Calu3 (cell line): ENCODE measurements at regions not wholly inside any gene's neighbourhood (a gene's known extent, or its start where the extent isn't known, plus 50 kb on each side); places are given as distances from the start of the nearest gene placed in this dataset.
"Not testable (repeated sequence)": the region's sequence is repeated elsewhere in the genome, so short reads cannot be mapped to it uniquely, and the experiment has no call there.

Experiments used
- BruUV-seq: library from RNA; stranded (reverse); fragments of 400-500 nt; replicated peaks from 2 replicates; lab custom pipeline; 2021; lab: Mats Ljungman, UMichigan
- CTCF ChIA-PET: fragments of 300-600 bp; sonication (Branson Sonifier 250); formaldehyde crosslinking; loops from one replicate; lab custom pipeline; 2022; ENCODE audit warnings: antibody characterized with exemption; lab: Charles Lee
- DNase-seq: peaks from one replicate; pipeline ENCODE4 v3.0.0; 2022
- H3K27ac Mint-ChIP-seq: one replicate; pipeline ENCODE4 v1.8.0; 2022; ENCODE audit warnings: mixed read lengths; ENCODE audit not compliant: unreplicated experiment
- H3K27me3 Mint-ChIP-seq: one replicate; pipeline ENCODE4 v1.8.0; 2022; ENCODE audit warnings: mixed read lengths; ENCODE audit not compliant: unreplicated experiment
- H3K36me3 Mint-ChIP-seq: one replicate; pipeline ENCODE4 v1.8.0; 2022; ENCODE audit warnings: mild to moderate bottlenecking, moderate library complexity, mixed read lengths; ENCODE audit not compliant: insufficient read depth, unreplicated experiment
- H3K4me1 Mint-ChIP-seq: one replicate; pipeline ENCODE4 v1.8.0; 2022; ENCODE audit warnings: mild to moderate bottlenecking, low read depth, mixed read lengths; ENCODE audit not compliant: unreplicated experiment
- H3K4me3 Mint-ChIP-seq: one replicate; pipeline ENCODE4 v1.8.0; 2022; ENCODE audit warnings: mild to moderate bottlenecking, low read depth, moderate library complexity, mixed read lengths; ENCODE audit not compliant: unreplicated experiment
- H3K9me3 Mint-ChIP-seq: one replicate; pipeline ENCODE4 v1.8.0; 2022; ENCODE audit warnings: low read depth, mixed read lengths; ENCODE audit not compliant: unreplicated experiment
- intact Hi-C: fragments of 100-400 bp; cut with micrococcal nuclease; formaldehyde crosslinking; loops from one replicate; pipeline ENCODE4 v1.10.0; 2022; ENCODE audit not compliant: unreplicated experiment
- TF ChIP-seq, protein P1 (sequence below): fragments of 200-600 bp; IDR thresholded peaks from one replicate; pipeline ENCODE4 v1.8.0; 2022; ENCODE audit warnings: antibody characterized with exemption; ENCODE audit not compliant: unreplicated experiment

DNA sequence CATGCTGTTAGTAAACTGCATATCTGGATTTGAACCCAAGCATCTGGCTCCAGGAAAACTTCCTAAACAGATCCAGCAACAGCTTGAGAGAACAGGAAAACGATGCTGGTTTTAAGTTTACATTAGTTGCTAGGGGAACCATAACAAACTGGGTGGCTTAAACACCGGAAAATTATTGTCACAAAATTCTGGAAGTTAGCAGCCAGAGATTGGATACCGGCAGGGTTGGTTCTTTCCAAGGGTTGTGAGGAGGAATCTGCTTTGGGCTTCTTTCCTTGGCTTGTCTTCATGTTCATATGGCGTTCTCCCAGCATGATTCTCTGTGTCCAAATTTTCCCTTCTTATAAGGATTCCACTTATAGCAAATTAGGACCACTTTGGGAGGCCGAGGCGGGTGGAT lies 276.9 kb upstream of the TOM1L1 start:
- Mint-ChIP-seq H3K27me3 (no peaks in the 10 kb centered on the region), H3K4me1 (no peaks in the 10 kb centered on the region), H3K36me3 (no peaks in the 10 kb centered on the region), H3K4me3 (no peak overlapping the region), H3K9me3 (peaks cover 2% of the 10 kb centered on the region), H3K27ac (no peak overlapping the region)
- no peak for DNase-seq
- TF ChIP-seq, protein P1, sequence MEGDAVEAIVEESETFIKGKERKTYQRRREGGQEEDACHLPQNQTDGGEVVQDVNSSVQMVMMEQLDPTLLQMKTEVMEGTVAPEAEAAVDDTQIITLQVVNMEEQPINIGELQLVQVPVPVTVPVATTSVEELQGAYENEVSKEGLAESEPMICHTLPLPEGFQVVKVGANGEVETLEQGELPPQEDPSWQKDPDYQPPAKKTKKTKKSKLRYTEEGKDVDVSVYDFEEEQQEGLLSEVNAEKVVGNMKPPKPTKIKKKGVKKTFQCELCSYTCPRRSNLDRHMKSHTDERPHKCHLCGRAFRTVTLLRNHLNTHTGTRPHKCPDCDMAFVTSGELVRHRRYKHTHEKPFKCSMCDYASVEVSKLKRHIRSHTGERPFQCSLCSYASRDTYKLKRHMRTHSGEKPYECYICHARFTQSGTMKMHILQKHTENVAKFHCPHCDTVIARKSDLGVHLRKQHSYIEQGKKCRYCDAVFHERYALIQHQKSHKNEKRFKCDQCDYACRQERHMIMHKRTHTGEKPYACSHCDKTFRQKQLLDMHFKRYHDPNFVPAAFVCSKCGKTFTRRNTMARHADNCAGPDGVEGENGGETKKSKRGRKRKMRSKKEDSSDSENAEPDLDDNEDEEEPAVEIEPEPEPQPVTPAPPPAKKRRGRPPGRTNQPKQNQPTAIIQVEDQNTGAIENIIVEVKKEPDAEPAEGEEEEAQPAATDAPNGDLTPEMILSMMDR, result no peak
- intact Hi-C loops, result no loop called here
- CTCF ChIA-PET, result no interaction called here
- no TSS peak for BruUV-seq

DNA sequence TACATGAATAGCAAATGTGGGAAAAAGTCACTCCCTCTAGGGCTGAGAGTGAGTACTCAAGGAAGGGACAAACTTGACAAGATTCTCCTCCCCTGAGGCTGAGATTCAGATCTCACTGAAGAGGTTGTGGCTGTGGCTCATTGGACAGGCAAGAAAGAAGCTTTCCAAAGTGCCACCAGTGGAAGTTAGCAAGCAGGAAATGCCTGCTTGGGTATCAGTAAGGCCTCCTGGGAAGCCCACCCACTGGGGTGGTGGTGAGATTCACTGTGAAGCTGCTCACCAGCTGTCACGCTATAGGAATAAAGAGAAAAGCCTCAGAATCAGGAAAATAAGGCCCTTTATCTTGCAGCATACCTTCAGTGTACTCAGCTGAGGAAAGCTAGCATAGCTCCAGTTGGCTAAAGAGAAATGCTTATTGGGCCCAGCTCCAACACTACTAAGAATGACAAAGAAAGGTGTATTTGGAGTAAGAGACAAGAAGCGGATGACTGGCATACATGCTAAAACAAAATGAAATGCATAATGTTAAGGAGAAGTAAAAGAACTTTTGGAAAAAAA lies 274.4 kb upstream of the TOM1L1 start:
- H3K9me3 Mint-ChIP-seq, result peaks cover 8% of the 10 kb centered on the region
- TF ChIP-seq, protein P1, result no peak
- H3K27me3 Mint-ChIP-seq, result no peaks in the 10 kb centered on the region
- BruUV-seq, result no TSS peak
- no peaks in the 10 kb centered on the region for H3K4me1 Mint-ChIP-seq
- intact Hi-C loops, result no loop called here
- CTCF ChIA-PET, result no interaction called here
- H3K36me3 Mint-ChIP-seq, result no peaks in the 10 kb centered on the region
- no peak overlapping the region for H3K27ac Mint-ChIP-seq
- DNase-seq, result no peak
- H3K4me3 Mint-ChIP-seq, result no peak overlapping the region

DNA sequence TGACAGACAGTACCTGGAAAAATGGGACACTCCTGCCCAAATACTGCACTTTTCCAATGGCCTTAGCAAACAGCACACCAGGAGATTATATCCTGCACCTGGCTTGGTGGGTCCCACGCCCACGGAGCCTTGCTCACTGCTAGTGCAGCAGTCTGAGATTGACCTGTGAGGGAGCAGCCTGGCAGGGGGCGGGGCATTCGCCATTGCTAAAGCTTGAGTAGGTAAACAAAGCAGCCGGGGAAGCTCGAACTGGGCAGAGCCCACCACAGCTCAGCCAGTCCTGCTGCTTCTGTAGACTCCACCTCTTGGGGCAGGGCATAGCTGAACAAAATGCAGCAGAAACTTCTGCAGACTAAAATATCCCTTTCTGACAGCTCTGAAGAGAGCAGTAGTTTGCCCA lies 261.2 kb upstream of the TOM1L1 start:
- H3K36me3 Mint-ChIP-seq, intact Hi-C loops, H3K4me1 Mint-ChIP-seq, DNase-seq, H3K4me3 Mint-ChIP-seq, H3K27me3 Mint-ChIP-seq, BruUV-seq, H3K27ac Mint-ChIP-seq, CTCF ChIA-PET: not testable (repeated sequence)
- H3K9me3 Mint-ChIP-seq, result peaks cover 19% of the 10 kb centered on the region

DNA sequence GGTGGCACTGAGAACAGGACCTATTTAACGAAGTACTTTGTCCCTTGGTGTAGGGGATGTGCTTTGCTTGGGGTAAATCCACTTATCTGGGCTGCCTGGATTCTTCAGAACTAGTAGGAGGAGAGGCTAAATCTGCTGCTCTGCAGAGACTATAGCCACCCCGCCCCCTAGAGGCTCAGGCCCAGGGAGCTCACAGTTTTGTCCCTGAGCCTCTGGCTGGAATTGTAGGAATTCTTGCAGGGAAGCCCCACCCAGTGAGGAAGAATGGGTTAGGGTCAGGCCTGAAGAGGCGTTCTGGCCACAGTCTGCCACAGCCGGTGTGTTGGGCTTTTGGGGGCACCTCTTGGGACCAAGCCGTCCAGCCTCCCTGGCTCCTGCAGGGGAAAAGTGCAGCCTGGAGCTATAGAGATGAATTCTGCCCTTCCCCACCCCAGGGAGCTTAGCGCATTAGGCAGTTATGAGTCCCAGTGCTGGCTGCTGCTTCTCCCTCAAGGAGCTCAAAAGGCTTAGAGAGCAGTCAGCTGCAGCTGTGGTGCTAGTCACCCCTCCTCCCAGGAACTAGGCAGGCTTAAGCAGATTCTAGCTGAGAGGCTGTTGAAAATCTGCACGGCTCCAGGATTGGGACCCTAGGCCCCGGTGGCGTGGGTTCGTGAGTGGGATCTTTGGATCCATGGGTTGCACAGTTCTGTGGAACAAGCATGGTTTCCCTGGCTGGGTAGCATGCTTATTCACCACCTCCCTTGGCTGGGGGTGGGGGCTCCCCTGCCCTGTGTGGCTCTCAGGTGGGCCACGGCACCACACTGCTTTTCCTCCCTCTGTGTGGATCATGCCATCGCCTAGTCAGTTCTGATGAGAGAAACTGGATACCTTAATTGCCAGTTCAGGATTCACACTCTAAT lies 237.4 kb upstream of the TOM1L1 start:
- no peak for DNase-seq
- CTCF ChIA-PET, result no interaction called here
- Mint-ChIP-seq H3K27ac (no peak overlapping the region), H3K27me3 (no peaks in the 10 kb centered on the region), H3K36me3 (no peaks in the 10 kb centered on the region), H3K4me3 (no peak overlapping the region), H3K4me1 (no peaks in the 10 kb centered on the region), H3K9me3 (peaks cover 15% of the 10 kb centered on the region)
- no TSS peak for BruUV-seq
- intact Hi-C loops, result no loop called here
- TF ChIP-seq, protein P1, result no peak

DNA sequence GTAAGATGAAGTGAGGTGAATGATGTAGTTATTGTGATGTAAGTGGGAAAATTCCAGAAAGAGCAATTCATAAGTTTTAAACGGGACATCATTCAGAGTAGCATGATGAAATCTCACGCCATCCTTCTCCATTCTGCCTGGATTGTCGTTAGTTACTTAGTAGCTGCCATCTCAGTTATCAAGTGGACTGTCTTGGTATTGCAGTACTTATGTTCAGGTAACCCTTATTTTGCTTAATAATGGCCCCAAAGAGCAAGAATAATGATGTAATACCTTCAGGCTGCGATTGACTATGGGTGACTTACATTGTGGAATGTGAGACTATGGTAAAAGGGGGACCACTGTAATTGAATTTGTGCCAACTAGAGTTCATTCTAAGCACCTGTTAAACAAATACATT lies 234.1 kb upstream of the TOM1L1 start:
- TF ChIP-seq, protein P1, result no peak
- intact Hi-C loops, result no loop called here
- H3K4me1 Mint-ChIP-seq, result no peaks in the 10 kb centered on the region
- no peaks in the 10 kb centered on the region for H3K36me3 Mint-ChIP-seq
- no peak for DNase-seq
- no peak overlapping the region for H3K4me3 Mint-ChIP-seq
- H3K9me3 Mint-ChIP-seq, result peaks cover 6% of the 10 kb centered on the region
- H3K27ac Mint-ChIP-seq, result no peak overlapping the region
- H3K27me3 Mint-ChIP-seq, result no peaks in the 10 kb centered on the region
- no TSS peak for BruUV-seq
- CTCF ChIA-PET, result no interaction called here
